Calu3 (cell line): ENCODE measurements at regions not wholly inside any gene's neighbourhood (a gene's known extent, or its start where the extent isn't known, plus 50 kb on each side); places are given as distances from the start of the nearest gene placed in this dataset.

Experiments
- BruUV-seq: library from RNA; stranded (reverse); fragments of 400-500 nt; replicated peaks from 2 replicates; lab custom pipeline; 2021; lab: Mats Ljungman, UMichigan
- CTCF ChIA-PET: fragments of 300-600 bp; sonication (Branson Sonifier 250); formaldehyde crosslinking; loops from one replicate; lab custom pipeline; 2022; ENCODE audit warnings: antibody characterized with exemption; lab: Charles Lee
- DNase-seq: peaks from one replicate; pipeline ENCODE4 v3.0.0; 2022
- H3K27ac Mint-ChIP-seq: one replicate; pipeline ENCODE4 v1.8.0; 2022; ENCODE audit warnings: mixed read lengths; ENCODE audit not compliant: unreplicated experiment
- H3K27me3 Mint-ChIP-seq: one replicate; pipeline ENCODE4 v1.8.0; 2022; ENCODE audit warnings: mixed read lengths; ENCODE audit not compliant: unreplicated experiment
- H3K36me3 Mint-ChIP-seq: one replicate; pipeline ENCODE4 v1.8.0; 2022; ENCODE audit warnings: mild to moderate bottlenecking, moderate library complexity, mixed read lengths; ENCODE audit not compliant: insufficient read depth, unreplicated experiment
- H3K4me1 Mint-ChIP-seq: one replicate; pipeline ENCODE4 v1.8.0; 2022; ENCODE audit warnings: mild to moderate bottlenecking, low read depth, mixed read lengths; ENCODE audit not compliant: unreplicated experiment
- H3K4me3 Mint-ChIP-seq: one replicate; pipeline ENCODE4 v1.8.0; 2022; ENCODE audit warnings: mild to moderate bottlenecking, low read depth, moderate library complexity, mixed read lengths; ENCODE audit not compliant: unreplicated experiment
- H3K9me3 Mint-ChIP-seq: one replicate; pipeline ENCODE4 v1.8.0; 2022; ENCODE audit warnings: low read depth, mixed read lengths; ENCODE audit not compliant: unreplicated experiment
- intact Hi-C: fragments of 100-400 bp; cut with micrococcal nuclease; formaldehyde crosslinking; loops from one replicate; pipeline ENCODE4 v1.10.0; 2022; ENCODE audit not compliant: unreplicated experiment
- TF ChIP-seq, protein P1 (sequence below): fragments of 200-600 bp; IDR thresholded peaks from one replicate; pipeline ENCODE4 v1.8.0; 2022; ENCODE audit warnings: antibody characterized with exemption; ENCODE audit not compliant: unreplicated experiment

- Mint-ChIP-seq H3K27me3 (no peaks in the 10 kb centered on the region), H3K36me3 (no peaks in the 10 kb centered on the region), H3K9me3 (no peaks in the 10 kb centered on the region), H3K27ac (no peak overlapping the region), H3K4me1 (peaks cover 18% of the 10 kb centered on the region), H3K4me3 (no peak overlapping the region)
- CTCF ChIA-PET, result interaction anchor here (0.9 kb wide), 1 partner anchor 9 kb away, joined by 3 read pairs; no protein-coding TSS in a partner anchor
- BruUV-seq, result no TSS peak
- DNase-seq, result no peak
- intact Hi-C loops, result no loop called here
- TF ChIP-seq, protein P1, sequence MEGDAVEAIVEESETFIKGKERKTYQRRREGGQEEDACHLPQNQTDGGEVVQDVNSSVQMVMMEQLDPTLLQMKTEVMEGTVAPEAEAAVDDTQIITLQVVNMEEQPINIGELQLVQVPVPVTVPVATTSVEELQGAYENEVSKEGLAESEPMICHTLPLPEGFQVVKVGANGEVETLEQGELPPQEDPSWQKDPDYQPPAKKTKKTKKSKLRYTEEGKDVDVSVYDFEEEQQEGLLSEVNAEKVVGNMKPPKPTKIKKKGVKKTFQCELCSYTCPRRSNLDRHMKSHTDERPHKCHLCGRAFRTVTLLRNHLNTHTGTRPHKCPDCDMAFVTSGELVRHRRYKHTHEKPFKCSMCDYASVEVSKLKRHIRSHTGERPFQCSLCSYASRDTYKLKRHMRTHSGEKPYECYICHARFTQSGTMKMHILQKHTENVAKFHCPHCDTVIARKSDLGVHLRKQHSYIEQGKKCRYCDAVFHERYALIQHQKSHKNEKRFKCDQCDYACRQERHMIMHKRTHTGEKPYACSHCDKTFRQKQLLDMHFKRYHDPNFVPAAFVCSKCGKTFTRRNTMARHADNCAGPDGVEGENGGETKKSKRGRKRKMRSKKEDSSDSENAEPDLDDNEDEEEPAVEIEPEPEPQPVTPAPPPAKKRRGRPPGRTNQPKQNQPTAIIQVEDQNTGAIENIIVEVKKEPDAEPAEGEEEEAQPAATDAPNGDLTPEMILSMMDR, result no peak
Measured at GRCh38 chr5:164181604-164182003, 676.2 kb downstream of the MAT2B start.

DNA sequence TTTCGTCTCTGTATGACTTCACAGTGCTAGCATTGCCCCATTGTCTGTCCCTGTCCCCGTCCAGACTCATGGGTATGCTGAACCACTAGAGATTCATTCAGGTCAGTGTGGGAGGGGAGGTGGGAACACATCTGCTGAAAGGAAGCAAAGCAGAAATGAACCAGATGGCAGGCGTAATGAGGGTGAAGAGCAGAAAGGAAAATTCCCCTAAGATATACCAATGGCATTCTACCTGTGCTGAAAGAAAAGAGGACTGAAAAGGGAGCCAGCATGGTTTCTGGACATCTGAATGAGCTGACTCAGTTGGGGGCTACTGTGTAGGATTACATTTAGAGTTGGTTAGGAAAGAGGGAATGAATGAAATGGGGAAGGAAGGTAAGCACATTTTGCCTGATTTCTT is 678.7 kb downstream of the MAT2B start:
- no peak overlapping the region for H3K27ac Mint-ChIP-seq
- H3K4me3 Mint-ChIP-seq, result no peak overlapping the region
- TF ChIP-seq, protein P1, result no peak
- intact Hi-C loops, result no loop called here
- H3K9me3 Mint-ChIP-seq, result no peaks in the 10 kb centered on the region
- H3K36me3 Mint-ChIP-seq, result no peaks in the 10 kb centered on the region
- DNase-seq, result no peak
- BruUV-seq, result no TSS peak
- CTCF ChIA-PET, result interaction anchor here (0.6 kb wide), 1 partner anchor 47 kb away, joined by 3 read pairs; no protein-coding TSS in a partner anchor
- peaks cover 36% of the 10 kb centered on the region for H3K4me1 Mint-ChIP-seq
- H3K27me3 Mint-ChIP-seq, result no peaks in the 10 kb centered on the region

DNA sequence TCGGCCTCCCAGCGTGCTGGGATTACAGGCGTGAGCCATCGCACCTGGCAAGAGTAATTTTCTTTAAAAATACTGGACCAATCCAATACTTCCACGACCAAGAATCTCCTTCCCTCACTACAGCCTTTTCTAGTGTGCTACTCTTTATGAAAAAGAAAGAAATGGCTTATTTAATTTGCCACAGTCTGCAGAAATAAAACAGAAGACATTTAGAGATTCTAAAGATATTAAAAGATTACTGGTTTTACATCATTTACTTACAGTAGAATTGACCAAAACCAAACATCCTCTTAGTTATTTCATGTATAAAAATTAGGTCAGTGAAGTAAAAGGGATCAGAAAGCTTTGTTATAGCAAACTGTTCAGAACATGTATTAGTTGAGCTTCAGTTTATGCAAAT is 679.6 kb downstream of the MAT2B start:
- H3K4me1 Mint-ChIP-seq, result peaks cover 44% of the 10 kb centered on the region
- no peak overlapping the region for H3K4me3 Mint-ChIP-seq
- intact Hi-C loops, result no loop called here
- DNase-seq, result no peak
- H3K27ac Mint-ChIP-seq, result no peak overlapping the region
- H3K9me3 Mint-ChIP-seq, result peaks cover 2% of the 10 kb centered on the region
- no peaks in the 10 kb centered on the region for H3K27me3 Mint-ChIP-seq
- no TSS peak for BruUV-seq
- H3K36me3 Mint-ChIP-seq, result no peaks in the 10 kb centered on the region
- CTCF ChIA-PET, result no interaction called here
- TF ChIP-seq, protein P1, result no peak

- no peak overlapping the region for H3K4me3 Mint-ChIP-seq
- TF ChIP-seq, protein P1, result no peak
- BruUV-seq, result no TSS peak
- H3K4me1 Mint-ChIP-seq, result peaks cover 60% of the 10 kb centered on the region
- intact Hi-C loops, result no loop called here
- peaks cover 3% of the 10 kb centered on the region for H3K9me3 Mint-ChIP-seq
- no peak for DNase-seq
- CTCF ChIA-PET, result no interaction called here
- no peaks in the 10 kb centered on the region for H3K36me3 Mint-ChIP-seq
- no peaks in the 10 kb centered on the region for H3K27me3 Mint-ChIP-seq
- H3K27ac Mint-ChIP-seq, result no peak overlapping the region
Measured at GRCh38 chr5:164186550-164186949, 681.1 kb downstream of the MAT2B start.
